ENCODE measurements at regions not wholly inside any gene's neighbourhood (a gene's known extent, or its start where the extent isn't known, plus 50 kb on each side); places are given as distances from the start of the nearest gene placed in this dataset.

DNA sequence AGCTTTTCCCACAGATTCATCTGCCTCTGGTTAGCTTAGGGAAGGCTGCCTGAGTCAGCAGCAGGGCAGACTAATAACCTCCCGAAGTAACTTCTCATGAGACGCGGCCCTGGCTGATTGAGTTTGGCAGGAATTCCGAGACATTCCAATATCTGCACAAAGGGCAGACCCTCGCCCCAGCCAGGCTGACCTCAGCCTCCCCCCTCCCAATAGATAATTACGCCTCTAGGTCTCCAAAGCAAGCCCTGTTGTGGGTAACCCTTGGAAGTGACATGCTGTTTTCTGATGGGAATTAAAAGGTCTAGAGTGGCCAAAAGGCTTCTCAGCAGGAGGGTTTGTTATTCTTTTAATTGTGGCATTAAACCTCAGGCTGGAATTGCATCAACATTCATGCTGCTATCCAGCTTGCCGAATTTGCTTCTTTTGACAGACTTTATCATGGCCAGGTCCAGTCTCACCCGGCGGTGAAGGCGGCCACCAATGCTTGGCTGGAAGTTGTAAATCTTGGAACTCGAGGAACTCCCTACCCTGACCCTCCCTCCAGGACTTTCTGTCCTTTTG, 98.0 kb upstream of the SLC14A2 start (continued):
- TF ChIP-seq, protein P1, sequence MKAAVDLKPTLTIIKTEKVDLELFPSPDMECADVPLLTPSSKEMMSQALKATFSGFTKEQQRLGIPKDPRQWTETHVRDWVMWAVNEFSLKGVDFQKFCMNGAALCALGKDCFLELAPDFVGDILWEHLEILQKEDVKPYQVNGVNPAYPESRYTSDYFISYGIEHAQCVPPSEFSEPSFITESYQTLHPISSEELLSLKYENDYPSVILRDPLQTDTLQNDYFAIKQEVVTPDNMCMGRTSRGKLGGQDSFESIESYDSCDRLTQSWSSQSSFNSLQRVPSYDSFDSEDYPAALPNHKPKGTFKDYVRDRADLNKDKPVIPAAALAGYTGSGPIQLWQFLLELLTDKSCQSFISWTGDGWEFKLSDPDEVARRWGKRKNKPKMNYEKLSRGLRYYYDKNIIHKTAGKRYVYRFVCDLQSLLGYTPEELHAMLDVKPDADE (CRISPR knock-in tag; IDR thresholded peaks at IDR 0.05), result no peak

DNA sequence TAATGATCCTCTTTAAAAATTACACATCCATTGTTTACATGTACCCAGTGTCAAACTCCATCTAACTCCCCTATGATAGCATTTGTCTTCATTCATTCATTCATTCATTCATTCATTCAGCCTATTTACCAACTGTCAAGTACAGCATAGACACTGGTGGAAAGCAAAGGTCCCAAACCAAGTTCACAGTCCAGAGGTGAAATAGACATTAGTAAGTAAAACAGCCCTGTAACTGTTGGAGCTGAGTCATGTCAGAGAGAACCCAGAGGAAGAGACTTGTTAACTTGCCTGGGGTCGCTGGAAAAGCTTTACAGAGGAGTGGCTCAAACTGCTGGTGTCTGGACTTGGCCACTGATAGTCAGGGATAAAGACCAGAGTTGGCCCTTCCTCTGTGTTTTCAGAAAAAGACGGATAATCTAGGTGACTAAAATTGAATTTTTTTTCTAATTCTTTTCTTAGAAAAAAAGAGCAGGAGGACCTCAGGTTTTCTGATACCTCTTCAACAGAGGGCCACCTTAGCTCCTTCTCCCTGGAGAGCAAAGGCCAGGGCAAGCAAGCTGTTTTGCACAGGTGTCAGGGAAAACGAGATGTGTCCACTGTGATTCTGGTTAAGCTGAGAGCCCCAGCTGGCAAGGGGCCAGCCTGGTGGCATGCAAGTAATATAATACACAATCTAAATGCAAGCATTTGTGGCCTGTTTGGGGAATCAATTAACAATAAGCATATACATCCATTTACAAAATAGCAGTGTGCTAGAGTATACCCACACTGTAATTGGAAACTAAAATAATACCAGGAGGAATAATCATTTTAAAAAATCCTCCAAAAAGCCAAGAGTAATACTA, 96.7 kb upstream of the SLC14A2 start:
- no peak for FAIRE-seq
- no peak for DNase-seq (ENCODE audit: low spot score)
- ATAC-seq, result no peak
- ChIA-PET POLR2A (no interaction called here), CTCF (ENCODE audit: low intra/inter-chr PET ratio, low total read pairs) (no interaction called here)
- in situ Hi-C loops (cut with HindIII; ENCODE audit: extremely low pct_ligation_motif_present, low pct_unique_long_range_greater_than_20kb) (no loop called here), intact Hi-C loops (cut with micrococcal nuclease; ENCODE audit: unreplicated experiment) (no loop called here)
- Histone ChIP-seq H3K9me3 (ENCODE audit: low read length) (no peaks in the 10 kb centered on the region), H2AFZ (ENCODE audit: low read length) (no peak overlapping the region), H3K27me3 (ENCODE audit: control insufficient read depth in 1 of 2, insufficient read depth in 2 of 2, low read length in 2 of 2) (no peaks in the 10 kb centered on the region), H3K9ac (ENCODE audit: insufficient read depth, low read depth, low read length) (no peak overlapping the region), H3K27ac (ENCODE audit: extremely low read length, insufficient read depth, low read length) (no peak overlapping the region), H3K36me3 (replicated peaks in 1 of 2; ENCODE audit: control insufficient read depth in 1 of 2, insufficient read depth in 2 of 2, low read length in 2 of 2) (no peaks in the 10 kb centered on the region), H3K4me3 (replicated peaks in 1 of 3; ENCODE audit: insufficient read depth in 1 of 3, low read depth in 2 of 3, low read length in 3 of 3) (no peak overlapping the region), H4K20me1 (ENCODE audit: insufficient read depth, low read length) (no peaks in the 10 kb centered on the region), H3K4me1 (ENCODE audit: insufficient read depth, low read length) (no peaks in the 10 kb centered on the region), H3K4me2 (ENCODE audit: low read depth, low read length) (no peak overlapping the region), H3K79me2 (ENCODE audit: insufficient read depth, low read length) (no peaks in the 10 kb centered on the region)
- no TSS peak for BruUV-seq (replicated peaks)
- WGBS (ENCODE audit: low lambda C conversion rate), result 14% methylated on average over 3 of the region's 3 CpGs
- TF ChIP-seq ZNF761 (CRISPR knock-in tag; conservative IDR thresholded peaks at IDR 0.05) (no peak), U2AF1 (optimal IDR thresholded peaks at IDR 0.05; ENCODE audit: low read depth, low read length) (no peak), IRF2 (CRISPR knock-in tag; IDR thresholded peaks at IDR 0.05) (no peak), RCOR2 (CRISPR knock-in tag; IDR thresholded peaks at IDR 0.05) (no peak), POLR2AphosphoS5 (IDR thresholded peaks at IDR 0.05; ENCODE audit: low read depth, low read length) (no peak), CENPX (CRISPR knock-in tag; IDR thresholded peaks at IDR 0.05) (no peak), ATF1 (CRISPR knock-in tag; IDR thresholded peaks at IDR 0.05) (no peak), NFRKB (IDR thresholded peaks at IDR 0.05) (no peak)
- TF ChIP-seq, protein P2, sequence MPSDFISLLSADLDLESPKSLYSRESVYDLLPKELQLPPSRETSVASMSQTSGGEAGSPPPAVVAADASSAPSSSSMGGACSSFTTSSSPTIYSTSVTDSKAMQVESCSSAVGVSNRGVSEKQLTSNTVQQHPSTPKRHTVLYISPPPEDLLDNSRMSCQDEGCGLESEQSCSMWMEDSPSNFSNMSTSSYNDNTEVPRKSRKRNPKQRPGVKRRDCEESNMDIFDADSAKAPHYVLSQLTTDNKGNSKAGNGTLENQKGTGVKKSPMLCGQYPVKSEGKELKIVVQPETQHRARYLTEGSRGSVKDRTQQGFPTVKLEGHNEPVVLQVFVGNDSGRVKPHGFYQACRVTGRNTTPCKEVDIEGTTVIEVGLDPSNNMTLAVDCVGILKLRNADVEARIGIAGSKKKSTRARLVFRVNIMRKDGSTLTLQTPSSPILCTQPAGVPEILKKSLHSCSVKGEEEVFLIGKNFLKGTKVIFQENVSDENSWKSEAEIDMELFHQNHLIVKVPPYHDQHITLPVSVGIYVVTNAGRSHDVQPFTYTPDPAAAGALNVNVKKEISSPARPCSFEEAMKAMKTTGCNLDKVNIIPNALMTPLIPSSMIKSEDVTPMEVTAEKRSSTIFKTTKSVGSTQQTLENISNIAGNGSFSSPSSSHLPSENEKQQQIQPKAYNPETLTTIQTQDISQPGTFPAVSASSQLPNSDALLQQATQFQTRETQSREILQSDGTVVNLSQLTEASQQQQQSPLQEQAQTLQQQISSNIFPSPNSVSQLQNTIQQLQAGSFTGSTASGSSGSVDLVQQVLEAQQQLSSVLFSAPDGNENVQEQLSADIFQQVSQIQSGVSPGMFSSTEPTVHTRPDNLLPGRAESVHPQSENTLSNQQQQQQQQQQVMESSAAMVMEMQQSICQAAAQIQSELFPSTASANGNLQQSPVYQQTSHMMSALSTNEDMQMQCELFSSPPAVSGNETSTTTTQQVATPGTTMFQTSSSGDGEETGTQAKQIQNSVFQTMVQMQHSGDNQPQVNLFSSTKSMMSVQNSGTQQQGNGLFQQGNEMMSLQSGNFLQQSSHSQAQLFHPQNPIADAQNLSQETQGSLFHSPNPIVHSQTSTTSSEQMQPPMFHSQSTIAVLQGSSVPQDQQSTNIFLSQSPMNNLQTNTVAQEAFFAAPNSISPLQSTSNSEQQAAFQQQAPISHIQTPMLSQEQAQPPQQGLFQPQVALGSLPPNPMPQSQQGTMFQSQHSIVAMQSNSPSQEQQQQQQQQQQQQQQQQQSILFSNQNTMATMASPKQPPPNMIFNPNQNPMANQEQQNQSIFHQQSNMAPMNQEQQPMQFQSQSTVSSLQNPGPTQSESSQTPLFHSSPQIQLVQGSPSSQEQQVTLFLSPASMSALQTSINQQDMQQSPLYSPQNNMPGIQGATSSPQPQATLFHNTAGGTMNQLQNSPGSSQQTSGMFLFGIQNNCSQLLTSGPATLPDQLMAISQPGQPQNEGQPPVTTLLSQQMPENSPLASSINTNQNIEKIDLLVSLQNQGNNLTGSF (CRISPR knock-in tag; IDR thresholded peaks at IDR 0.05), result no peak
- TF ChIP-seq, protein P3, sequence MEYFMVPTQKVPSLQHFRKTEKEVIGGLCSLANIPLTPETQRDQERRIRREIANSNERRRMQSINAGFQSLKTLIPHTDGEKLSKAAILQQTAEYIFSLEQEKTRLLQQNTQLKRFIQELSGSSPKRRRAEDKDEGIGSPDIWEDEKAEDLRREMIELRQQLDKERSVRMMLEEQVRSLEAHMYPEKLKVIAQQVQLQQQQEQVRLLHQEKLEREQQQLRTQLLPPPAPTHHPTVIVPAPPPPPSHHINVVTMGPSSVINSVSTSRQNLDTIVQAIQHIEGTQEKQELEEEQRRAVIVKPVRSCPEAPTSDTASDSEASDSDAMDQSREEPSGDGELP (IDR thresholded peaks at IDR 0.05; ENCODE audit: borderline replicate concordance, low read depth), result no peak
